ENCODE measurements at regions not wholly inside any gene's neighbourhood (a gene's known extent, or its start where the extent isn't known, plus 50 kb on each side); places are given as distances from the start of the nearest gene placed in this dataset.

DNA sequence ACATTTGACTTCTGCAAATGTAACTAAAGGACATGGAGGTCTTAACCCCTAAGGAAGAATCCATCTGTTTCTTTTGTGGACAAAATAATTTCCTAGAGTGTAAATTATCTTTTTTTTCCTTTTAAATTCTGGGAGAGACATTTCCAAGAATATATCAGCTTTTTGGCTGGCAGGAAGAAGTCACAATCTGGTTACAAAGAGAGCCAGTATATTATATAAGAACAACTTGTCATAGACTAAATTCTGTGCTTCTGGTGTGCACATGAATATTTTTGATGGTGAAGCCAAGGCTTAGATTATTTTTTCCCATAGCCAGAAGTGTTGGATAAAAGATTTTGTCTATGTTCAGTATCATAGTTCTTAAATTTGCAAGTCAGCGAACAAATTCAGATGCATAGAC, 500.6 kb downstream of the XIRP2 start:
- ATAC-seq (ENCODE audit: low read depth), result no peak
- Mint-ChIP-seq H3K27me3 (no peaks in the 10 kb centered on the region), H3K27ac (no peak overlapping the region), H3K4me3 (no peak overlapping the region), H3K4me1 (no peaks in the 10 kb centered on the region), H3K9me3 (ENCODE audit: insufficient read depth) (no peaks in the 10 kb centered on the region)
- POLR2A ChIA-PET, result no interaction called here
- Histone ChIP-seq H3K79me2 (ENCODE audit: control insufficient read depth, insufficient read depth, low read length) (no peaks in the 10 kb centered on the region), H3K27ac (ENCODE audit: low read length in 2 of 2) (no peak overlapping the region), H3K36me3 (replicated peaks in 1 of 2; ENCODE audit: control extremely low read depth in 1 of 2, control insufficient read depth in 1 of 2, extremely low read depth in 1 of 2, insufficient read depth in 2 of 2, low read length in 1 of 2) (no peaks in the 10 kb centered on the region), H4K20me1 (ENCODE audit: control insufficient read depth, insufficient read depth, low read length, poor library complexity, severe bottlenecking) (no peaks in the 10 kb centered on the region), H3K4me1 (ENCODE audit: control insufficient read depth in 2 of 2, insufficient read depth in 2 of 2, low read length in 2 of 2) (no peaks in the 10 kb centered on the region), H3K27me3 (replicated peaks in 1 of 4; ENCODE audit: control extremely low read depth in 1 of 4, control insufficient read depth in 3 of 4, insufficient read depth in 4 of 4, low read length in 3 of 4) (no peaks in the 10 kb centered on the region), H3K4me3 (ENCODE audit: control extremely low read depth in 1 of 5, extremely low read depth in 1 of 5, insufficient read depth in 1 of 5, low read depth in 2 of 5, low read length in 4 of 5) (no peak overlapping the region), H3K4me2 (replicated peaks; ENCODE audit: low read depth, low read length, poor library complexity, severe bottlenecking) (no peak overlapping the region), H2AFZ (ENCODE audit: insufficient read depth, low read depth, low read length, poor library complexity, severe bottlenecking) (no peak overlapping the region), H3K9ac (ENCODE audit: low read length) (no peak overlapping the region), H3K9me3 (ENCODE audit: control extremely low read depth in 1 of 3, control insufficient read depth in 2 of 3, insufficient read depth in 1 of 3, low read length in 2 of 3) (no peaks in the 10 kb centered on the region)
- no CpG with 5 or more reads among the region's 1 CpG for WGBS (ENCODE audit: insufficient coverage)
- TF ChIP-seq EZH2 (IDR thresholded peaks at IDR 0.05; ENCODE audit: borderline replicate concordance, insufficient read depth, low read depth, low read length, poor library complexity, severe bottlenecking), result no peak
- TF ChIP-seq, protein P1, sequence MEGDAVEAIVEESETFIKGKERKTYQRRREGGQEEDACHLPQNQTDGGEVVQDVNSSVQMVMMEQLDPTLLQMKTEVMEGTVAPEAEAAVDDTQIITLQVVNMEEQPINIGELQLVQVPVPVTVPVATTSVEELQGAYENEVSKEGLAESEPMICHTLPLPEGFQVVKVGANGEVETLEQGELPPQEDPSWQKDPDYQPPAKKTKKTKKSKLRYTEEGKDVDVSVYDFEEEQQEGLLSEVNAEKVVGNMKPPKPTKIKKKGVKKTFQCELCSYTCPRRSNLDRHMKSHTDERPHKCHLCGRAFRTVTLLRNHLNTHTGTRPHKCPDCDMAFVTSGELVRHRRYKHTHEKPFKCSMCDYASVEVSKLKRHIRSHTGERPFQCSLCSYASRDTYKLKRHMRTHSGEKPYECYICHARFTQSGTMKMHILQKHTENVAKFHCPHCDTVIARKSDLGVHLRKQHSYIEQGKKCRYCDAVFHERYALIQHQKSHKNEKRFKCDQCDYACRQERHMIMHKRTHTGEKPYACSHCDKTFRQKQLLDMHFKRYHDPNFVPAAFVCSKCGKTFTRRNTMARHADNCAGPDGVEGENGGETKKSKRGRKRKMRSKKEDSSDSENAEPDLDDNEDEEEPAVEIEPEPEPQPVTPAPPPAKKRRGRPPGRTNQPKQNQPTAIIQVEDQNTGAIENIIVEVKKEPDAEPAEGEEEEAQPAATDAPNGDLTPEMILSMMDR (IDR thresholded peaks at IDR 0.05), result no peak
- DNase-seq, result no peak
- CTCF ChIA-PET, result no interaction called here
- intact Hi-C loops (cut with micrococcal nuclease), result no loop called here

DNA sequence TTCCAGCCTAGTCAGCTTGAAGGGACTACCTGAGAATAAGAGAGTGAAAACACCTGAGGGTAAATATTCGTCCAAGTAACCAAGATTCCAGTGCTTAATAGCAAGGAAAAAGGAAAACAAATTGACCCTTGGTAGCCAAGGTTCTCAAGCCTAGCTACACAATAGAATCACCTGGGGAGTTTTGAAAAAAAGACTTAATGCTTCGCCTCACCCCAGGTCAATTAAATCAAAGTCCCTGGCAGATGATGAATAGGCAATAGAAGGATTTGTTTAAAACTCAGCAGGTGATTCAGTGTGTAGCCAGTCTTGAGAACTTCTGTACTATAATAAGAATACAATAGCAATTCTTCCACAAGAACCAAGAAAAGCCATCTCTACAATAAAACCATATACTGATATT, 500.2 kb downstream of the XIRP2 start:
- Mint-ChIP-seq H3K9me3 (ENCODE audit: insufficient read depth) (no peaks in the 10 kb centered on the region), H3K27me3 (no peaks in the 10 kb centered on the region), H3K4me3 (no peak overlapping the region), H3K27ac (no peak overlapping the region), H3K4me1 (no peaks in the 10 kb centered on the region)
- no peaks in the 10 kb centered on the region for H4K20me1 ChIP-seq (ENCODE audit: control insufficient read depth, insufficient read depth, low read length, poor library complexity, severe bottlenecking)
- no peaks in the 10 kb centered on the region for H3K27me3 ChIP-seq (replicated peaks in 1 of 4; ENCODE audit: control extremely low read depth in 1 of 4, control insufficient read depth in 3 of 4, insufficient read depth in 4 of 4, low read length in 3 of 4)
- no peak overlapping the region for H3K4me3 ChIP-seq (ENCODE audit: control extremely low read depth in 1 of 5, extremely low read depth in 1 of 5, insufficient read depth in 1 of 5, low read depth in 2 of 5, low read length in 4 of 5)
- H3K36me3 ChIP-seq (replicated peaks in 1 of 2; ENCODE audit: control extremely low read depth in 1 of 2, control insufficient read depth in 1 of 2, extremely low read depth in 1 of 2, insufficient read depth in 2 of 2, low read length in 1 of 2), result no peaks in the 10 kb centered on the region
- no CpG with 5 or more reads among the region's 2 CpGs for WGBS (ENCODE audit: insufficient coverage)
- H3K4me1 ChIP-seq (ENCODE audit: control insufficient read depth in 2 of 2, insufficient read depth in 2 of 2, low read length in 2 of 2), result no peaks in the 10 kb centered on the region
- H3K79me2 ChIP-seq (ENCODE audit: control insufficient read depth, insufficient read depth, low read length), result no peaks in the 10 kb centered on the region
- TF ChIP-seq, protein P1 (IDR thresholded peaks at IDR 0.05), result no peak
- no peak for TF ChIP-seq EZH2 (IDR thresholded peaks at IDR 0.05; ENCODE audit: borderline replicate concordance, insufficient read depth, low read depth, low read length, poor library complexity, severe bottlenecking)
- no peak overlapping the region for H3K4me2 ChIP-seq (replicated peaks; ENCODE audit: low read depth, low read length, poor library complexity, severe bottlenecking)
- ChIA-PET POLR2A (no interaction called here), CTCF (no interaction called here)
- H3K9ac ChIP-seq (ENCODE audit: low read length), result no peak overlapping the region
- no peak overlapping the region for H2AFZ ChIP-seq (ENCODE audit: insufficient read depth, low read depth, low read length, poor library complexity, severe bottlenecking)
- H3K9me3 ChIP-seq (ENCODE audit: control extremely low read depth in 1 of 3, control insufficient read depth in 2 of 3, insufficient read depth in 1 of 3, low read length in 2 of 3), result no peaks in the 10 kb centered on the region
- intact Hi-C loops (cut with micrococcal nuclease), result no loop called here
- DNase-seq (no peak), ATAC-seq (ENCODE audit: low read depth) (no peak)
- H3K27ac ChIP-seq (ENCODE audit: low read length in 2 of 2), result no peak overlapping the region
